ENCODE measurements at regions not wholly inside any gene's neighbourhood (a gene's known extent, or its start where the extent isn't known, plus 50 kb on each side); places are given as distances from the start of the nearest gene placed in this dataset.

DNA sequence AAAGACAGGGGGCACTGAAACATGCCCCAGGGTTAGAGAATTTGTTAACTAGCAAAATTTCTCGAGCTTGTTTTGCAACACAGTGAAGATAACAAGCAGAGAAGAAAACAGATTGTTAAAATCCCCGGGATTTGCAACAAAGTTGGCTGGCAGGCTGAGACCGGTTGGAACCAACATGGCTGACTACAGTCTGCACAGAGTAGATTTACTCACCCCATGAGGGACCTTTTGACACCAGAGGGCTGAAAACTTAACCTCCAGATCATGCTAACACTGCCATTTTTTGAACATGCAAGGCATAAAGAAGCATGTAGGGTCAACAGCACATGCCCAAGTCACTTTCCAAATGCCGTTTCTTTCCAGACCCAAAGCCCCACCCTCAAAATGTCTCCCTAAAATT, 95.2 kb upstream of the TMEM26 start:
- no peak for DNase-seq (ENCODE audit: low read depth)

DNA sequence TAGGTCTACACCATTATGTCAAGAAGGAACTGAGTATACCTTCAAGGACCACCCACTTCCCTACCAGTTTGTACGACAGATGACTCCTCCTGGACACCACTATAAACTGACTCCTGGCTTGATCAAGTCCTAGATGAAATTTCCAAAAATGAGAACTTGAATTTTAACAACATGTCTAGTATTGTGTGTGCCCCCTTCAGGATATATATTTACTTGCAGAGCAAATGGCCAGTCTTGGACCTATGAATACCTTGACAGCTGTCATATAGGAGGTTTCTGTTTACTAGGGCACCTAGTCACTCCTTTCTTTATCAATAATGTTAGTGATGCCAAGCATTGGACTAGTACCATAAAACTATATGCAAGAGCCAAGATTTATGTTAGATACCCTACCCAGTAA, 94.1 kb upstream of the TMEM26 start:
- peak; percentile 8 for DNase-seq (ENCODE audit: low read depth)

DNA sequence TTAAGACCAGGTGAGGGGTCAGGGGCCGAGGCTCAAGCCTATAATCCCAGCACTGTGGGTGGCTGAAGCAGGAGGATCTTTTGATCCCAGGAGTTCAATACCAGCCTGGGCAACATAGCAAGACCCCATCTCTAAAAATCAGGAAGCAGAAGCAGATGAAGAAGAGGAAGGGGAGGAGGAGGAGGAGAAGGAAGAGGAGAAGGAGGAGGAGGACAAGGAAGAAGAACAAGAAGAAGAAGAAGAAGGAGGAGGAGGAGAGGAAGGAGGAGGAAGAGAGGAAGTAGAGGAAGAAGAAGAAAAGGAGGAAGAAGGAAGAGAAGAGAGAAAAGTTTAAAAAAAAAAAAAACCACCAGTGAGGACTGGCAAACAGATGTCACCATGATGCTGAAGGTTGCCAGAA, 92.0 kb upstream of the TMEM26 start:
- no peak for DNase-seq (ENCODE audit: low read depth)

DNA sequence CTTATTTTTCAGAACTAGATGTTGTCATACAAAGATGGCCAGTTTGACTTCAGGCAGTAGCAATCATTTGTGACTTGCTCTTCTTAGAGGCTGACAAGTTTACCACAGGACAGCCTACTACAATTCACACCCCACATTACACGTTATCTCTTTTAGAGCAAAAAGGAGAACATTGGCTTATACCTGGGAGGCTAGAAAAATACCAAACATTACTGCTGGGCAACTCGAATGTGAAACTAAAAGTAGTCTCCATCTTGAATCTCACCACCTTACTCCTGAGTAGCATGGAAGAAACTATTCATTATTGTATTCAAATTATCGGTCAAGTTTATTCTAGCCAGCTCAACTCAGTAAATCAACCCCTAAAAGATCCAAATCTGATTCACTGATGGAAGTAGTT, 90.7 kb upstream of the TMEM26 start:
- no peak for DNase-seq (ENCODE audit: low read depth)

DNA sequence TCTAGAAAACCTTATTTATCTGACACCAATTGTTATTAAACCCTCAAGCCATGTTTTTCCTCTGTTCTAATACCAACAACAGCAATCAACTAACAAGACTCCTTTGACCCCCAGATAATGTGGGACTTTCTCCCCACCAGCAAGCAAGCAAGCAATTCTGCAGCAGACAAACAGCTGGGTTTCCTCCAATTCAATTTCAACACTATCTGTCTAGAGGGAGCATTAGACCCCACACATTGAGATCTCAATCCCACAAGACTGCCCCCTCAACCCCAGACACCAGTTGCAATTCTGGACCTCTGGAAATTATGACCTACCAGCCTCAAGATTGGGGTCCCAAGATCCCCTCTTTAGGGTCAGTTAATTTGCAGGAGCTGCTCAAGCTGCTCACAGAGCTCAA, 89.4 kb upstream of the TMEM26 start:
- no peak for DNase-seq (ENCODE audit: low read depth)

DNA sequence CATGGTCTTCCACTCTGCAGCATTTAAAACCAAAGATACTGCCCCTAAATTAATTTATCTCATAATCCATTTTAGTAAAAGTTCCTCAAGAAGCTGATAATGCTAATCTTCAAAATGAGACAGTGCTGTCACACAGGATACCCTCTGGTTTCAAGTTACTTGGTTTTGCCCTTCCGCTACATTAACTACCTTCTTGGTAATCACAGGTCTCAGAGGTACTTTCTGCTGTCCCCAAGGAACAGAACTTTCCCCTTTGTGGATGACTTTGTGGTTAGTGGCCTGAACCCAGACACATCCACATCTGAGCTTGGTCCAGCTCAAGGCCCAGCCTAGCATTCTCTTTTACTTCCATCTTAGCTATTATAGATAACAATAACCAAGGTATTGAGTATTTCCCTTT, 88.8 kb upstream of the TMEM26 start:
- DNase-seq (ENCODE audit: low read depth) = no peak

DNA sequence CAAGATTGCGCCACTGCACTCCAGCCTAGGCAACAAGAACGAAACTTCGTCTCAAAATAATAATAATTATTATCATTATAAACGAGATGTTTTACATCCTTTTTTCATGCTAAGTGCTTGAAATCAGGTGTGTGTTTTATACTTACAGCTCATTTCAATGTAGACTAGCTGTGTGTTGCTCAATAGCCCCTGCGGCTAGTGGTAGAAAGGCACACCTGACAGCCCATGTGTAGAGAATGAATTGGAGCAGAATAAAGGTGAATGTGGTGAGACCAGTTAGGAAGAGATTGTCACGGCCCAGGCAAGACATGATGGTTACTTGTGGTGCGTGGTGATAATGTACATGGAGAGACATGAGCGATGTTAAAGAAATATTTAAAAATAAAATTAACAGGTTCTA, 86.7 kb upstream of the TMEM26 start:
- no peak for DNase-seq (ENCODE audit: low read depth)

DNA sequence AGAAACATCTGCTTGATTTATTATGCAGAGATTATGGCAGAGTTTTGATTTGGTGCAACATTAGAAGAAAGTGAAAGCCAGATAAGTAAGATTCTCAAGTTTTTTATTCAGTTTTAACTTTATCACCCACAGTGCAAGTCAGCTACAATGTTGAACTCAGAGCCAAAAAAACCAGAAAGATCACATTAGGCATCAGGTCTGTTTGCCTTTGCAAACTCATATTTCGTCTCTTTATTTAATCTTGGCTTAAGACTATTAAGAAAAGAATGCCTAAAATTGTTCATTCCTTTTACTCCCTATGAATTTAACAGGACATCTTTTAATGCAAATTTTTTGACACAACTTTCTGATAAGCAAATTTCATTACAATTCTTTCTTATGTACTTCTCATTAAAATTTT, 76.0 kb upstream of the TMEM26 start:
- peak; percentile 5 for DNase-seq (ENCODE audit: low read depth)

DNA sequence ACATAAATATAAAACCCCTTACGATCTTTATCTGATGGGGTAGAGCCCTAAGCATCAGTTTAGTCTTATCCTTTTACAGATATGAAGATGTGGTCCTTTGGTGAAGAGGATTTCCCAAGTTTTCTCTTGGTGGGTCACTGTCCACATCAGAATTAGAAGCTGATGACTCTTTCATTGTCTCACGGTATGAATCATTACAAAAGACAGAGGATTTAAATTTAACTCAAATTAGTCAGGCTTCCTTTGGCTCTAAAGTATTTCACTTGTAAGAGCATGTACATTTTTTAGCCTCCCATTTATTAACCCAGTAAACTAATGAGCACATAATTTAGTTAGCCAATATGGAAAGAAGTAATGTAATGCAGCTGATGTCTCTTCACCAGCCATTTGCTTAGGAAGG, 49.9 kb upstream of the TMEM26 start:
- peak; percentile 59 for DNase-seq (ENCODE audit: low read depth)

Data from LHCN-M2 (cell line).